PFSK-1 (cell line): ENCODE measurements at regions not wholly inside any gene's neighbourhood (a gene's known extent, or its start where the extent isn't known, plus 50 kb on each side); places are given as distances from the start of the nearest gene placed in this dataset.

Experiments used
- FOXP2 ChIP-seq: optimal IDR thresholded peaks from 2 replicates; pipeline ENCODE3; 2011; ENCODE audit warnings: borderline replicate concordance, control low read depth, inconsistent platforms; ENCODE audit not compliant: insufficient read depth; ENCODE audit errors: extremely low read length, extremely low read depth
- POLR2AphosphoS5 ChIP-seq: IDR thresholded peaks from 2 replicates; pipeline ENCODE4 v1.6.1; 2012; ENCODE audit warnings: low read depth, mild to moderate bottlenecking, control low read depth, low read length, moderate library complexity
- SIN3A ChIP-seq: IDR thresholded peaks from 2 replicates; pipeline ENCODE4 v1.6.1; 2012; ENCODE audit warnings: mild to moderate bottlenecking, low read length, moderate library complexity, borderline replicate concordance; ENCODE audit not compliant: insufficient read depth
- TAF1 ChIP-seq: IDR thresholded peaks from 2 replicates; pipeline ENCODE4 v1.6.1; 2012; ENCODE audit warnings: low read length, control low read depth, borderline replicate concordance; ENCODE audit not compliant: insufficient read depth
- TF ChIP-seq, protein P1 (sequence below), 2 experiments: IDR thresholded peaks; 2 replicates each; pipeline versions ENCODE4 v1.6.1 to v1.8.0; 2011 to 2012; ENCODE audit warnings: low read depth in 2 of 2, low read length in 2 of 2, control low read depth in 1 of 2, inconsistent platforms in 1 of 2, mild to moderate bottlenecking in 1 of 2, moderate library complexity in 1 of 2; ENCODE audit not compliant: insufficient read depth in 1 of 2

DNA sequence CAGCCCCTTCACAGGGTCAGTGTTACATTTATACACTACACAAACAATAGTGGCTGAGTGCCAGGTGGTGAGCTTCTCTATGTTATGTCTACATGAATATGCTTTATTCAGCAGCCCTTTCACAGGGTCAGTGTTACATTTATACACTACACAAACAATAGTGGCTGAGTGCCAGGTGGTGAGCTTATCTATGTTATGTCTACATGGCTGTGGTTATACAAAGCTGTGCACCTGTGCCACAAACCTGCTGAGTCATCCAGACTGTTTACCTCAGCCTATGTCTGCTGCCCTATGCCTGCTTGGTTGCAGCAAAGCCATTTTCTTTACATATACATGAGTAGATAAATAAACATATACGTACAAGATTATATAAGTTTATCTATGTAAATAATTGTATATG lies 76.5 kb downstream of the ZNF726 start:
- TF ChIP-seq, protein P1, sequence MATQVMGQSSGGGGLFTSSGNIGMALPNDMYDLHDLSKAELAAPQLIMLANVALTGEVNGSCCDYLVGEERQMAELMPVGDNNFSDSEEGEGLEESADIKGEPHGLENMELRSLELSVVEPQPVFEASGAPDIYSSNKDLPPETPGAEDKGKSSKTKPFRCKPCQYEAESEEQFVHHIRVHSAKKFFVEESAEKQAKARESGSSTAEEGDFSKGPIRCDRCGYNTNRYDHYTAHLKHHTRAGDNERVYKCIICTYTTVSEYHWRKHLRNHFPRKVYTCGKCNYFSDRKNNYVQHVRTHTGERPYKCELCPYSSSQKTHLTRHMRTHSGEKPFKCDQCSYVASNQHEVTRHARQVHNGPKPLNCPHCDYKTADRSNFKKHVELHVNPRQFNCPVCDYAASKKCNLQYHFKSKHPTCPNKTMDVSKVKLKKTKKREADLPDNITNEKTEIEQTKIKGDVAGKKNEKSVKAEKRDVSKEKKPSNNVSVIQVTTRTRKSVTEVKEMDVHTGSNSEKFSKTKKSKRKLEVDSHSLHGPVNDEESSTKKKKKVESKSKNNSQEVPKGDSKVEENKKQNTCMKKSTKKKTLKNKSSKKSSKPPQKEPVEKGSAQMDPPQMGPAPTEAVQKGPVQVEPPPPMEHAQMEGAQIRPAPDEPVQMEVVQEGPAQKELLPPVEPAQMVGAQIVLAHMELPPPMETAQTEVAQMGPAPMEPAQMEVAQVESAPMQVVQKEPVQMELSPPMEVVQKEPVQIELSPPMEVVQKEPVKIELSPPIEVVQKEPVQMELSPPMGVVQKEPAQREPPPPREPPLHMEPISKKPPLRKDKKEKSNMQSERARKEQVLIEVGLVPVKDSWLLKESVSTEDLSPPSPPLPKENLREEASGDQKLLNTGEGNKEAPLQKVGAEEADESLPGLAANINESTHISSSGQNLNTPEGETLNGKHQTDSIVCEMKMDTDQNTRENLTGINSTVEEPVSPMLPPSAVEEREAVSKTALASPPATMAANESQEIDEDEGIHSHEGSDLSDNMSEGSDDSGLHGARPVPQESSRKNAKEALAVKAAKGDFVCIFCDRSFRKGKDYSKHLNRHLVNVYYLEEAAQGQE (IDR thresholded peaks at IDR 0.05; ENCODE audit: insufficient read depth in 1 of 2, low read depth in 2 of 2, low read length in 2 of 2), result no peak
- TF ChIP-seq POLR2AphosphoS5 (no peak), TAF1 (no peak), SIN3A (no peak), FOXP2 (no peak)
